Endodermal cell (in vitro differentiated cells): ENCODE measurements at regions not wholly inside any gene's neighbourhood (a gene's known extent, or its start where the extent isn't known, plus 50 kb on each side); places are given as distances from the start of the nearest gene placed in this dataset.

Experiments used
- DNase-seq: peaks from one replicate; pipeline ENCODE4 v3.0.0-alpha.2; 2017
- H3K27ac ChIP-seq: 2 replicates; pipeline ENCODE4 v1.5.1; 2013; ENCODE audit warnings: mild to moderate bottlenecking, low read depth, low read length, moderate library complexity
- H3K27me3 ChIP-seq: 2 replicates; pipeline ENCODE4 v1.6.1; 2013; ENCODE audit warnings: mild to moderate bottlenecking, low read length, moderate library complexity; ENCODE audit not compliant: insufficient read depth, control insufficient read depth, poor library complexity, severe bottlenecking
- H3K36me3 ChIP-seq: 2 replicates; pipeline ENCODE4 v1.7.0; 2013; ENCODE audit warnings: mild to moderate bottlenecking, low read length, moderate library complexity; ENCODE audit not compliant: control insufficient read depth, insufficient read depth
- H3K4me1 ChIP-seq: one replicate; pipeline ENCODE4 v1.7.0; 2013; ENCODE audit warnings: low read length; ENCODE audit not compliant: control insufficient read depth, insufficient read depth
- H3K4me3 ChIP-seq: 2 replicates; pipeline ENCODE4 v1.5.1; 2013; ENCODE audit warnings: mild to moderate bottlenecking, low read length, moderate library complexity
- H3K9ac ChIP-seq: 2 replicates; pipeline ENCODE4 v1.6.1; 2013; ENCODE audit warnings: mild to moderate bottlenecking, low read length, moderate library complexity; ENCODE audit not compliant: poor library complexity, severe bottlenecking; ENCODE audit errors: extremely low read depth
- H3K9me3 ChIP-seq: 2 replicates; pipeline ENCODE4 v1.6.1; 2013; ENCODE audit warnings: mild to moderate bottlenecking, low read length, moderate library complexity; ENCODE audit not compliant: control insufficient read depth
- H3K27ac Mint-ChIP-seq: 2 replicates; pipeline ENCODE4 v1.8.0; 2020; ENCODE audit warnings: mixed read lengths
- H3K27me3 Mint-ChIP-seq: 2 replicates; pipeline ENCODE4 v1.8.0; 2021; ENCODE audit warnings: mild to moderate bottlenecking, mixed read lengths; ENCODE audit not compliant: insufficient read depth
- H3K36me3 Mint-ChIP-seq: 2 replicates; pipeline ENCODE4 v1.8.0; 2020; ENCODE audit warnings: low read depth, mixed read lengths
- H3K4me1 Mint-ChIP-seq: 2 replicates; pipeline ENCODE4 v1.8.0; 2020; ENCODE audit warnings: mixed read lengths
- H3K4me3 Mint-ChIP-seq: 2 replicates; pipeline ENCODE4 v1.8.0; 2020; ENCODE audit warnings: mild to moderate bottlenecking, moderate library complexity, mixed read lengths
- H3K9me3 Mint-ChIP-seq: 2 replicates; pipeline ENCODE4 v1.8.0; 2020; ENCODE audit warnings: mild to moderate bottlenecking, mixed read lengths
- CTCF ChIP-seq: fragments of 200-600 bp; sonication (generic); conservative IDR thresholded peaks from 2 replicates; pipeline ENCODE4 v1.5.0; 2021; ENCODE audit warnings: antibody characterized with exemption, mild to moderate bottlenecking
- WGBS, 2 experiments: methylation state at CpG; one replicate each; pipeline versions ENCODE4 v1.1.5 to v1.1.7; 2013; ENCODE audit warnings: missing lambda C conversion rate in 2 of 2, mixed read lengths in 1 of 2; ENCODE audit not compliant: insufficient coverage in 1 of 2, insufficient read length in 1 of 2; 5-methylcytosine and 5-hydroxymethylcytosine counted together

- Mint-ChIP-seq H3K4me3 (no peak overlapping the region), H3K4me1 (no peaks in the 10 kb centered on the region), H3K27ac (no peak overlapping the region), H3K36me3 (peaks cover 2% of the 10 kb centered on the region), H3K27me3 (no peaks in the 10 kb centered on the region), H3K9me3 (peaks cover 22% of the 10 kb centered on the region)
- no peaks in the 10 kb centered on the region for H3K36me3 ChIP-seq
- peaks cover 21% of the 10 kb centered on the region for H3K9me3 ChIP-seq
- H3K27me3 ChIP-seq, result no peaks in the 10 kb centered on the region
- no peak overlapping the region for H3K9ac ChIP-seq
- DNase-seq, result no peak
- no peak for TF ChIP-seq CTCF
- no peak overlapping the region for H3K4me3 ChIP-seq
- 87 to 93% methylated on average over 2 to 3 of the region's 3 CpGs for WGBS, 2 experiments
- no peaks in the 10 kb centered on the region for H3K4me1 ChIP-seq
- no peak overlapping the region for H3K27ac ChIP-seq
Observed at GRCh38 chr12:75568801-75569200, 57.4 kb upstream of the KRR1 start.

DNA sequence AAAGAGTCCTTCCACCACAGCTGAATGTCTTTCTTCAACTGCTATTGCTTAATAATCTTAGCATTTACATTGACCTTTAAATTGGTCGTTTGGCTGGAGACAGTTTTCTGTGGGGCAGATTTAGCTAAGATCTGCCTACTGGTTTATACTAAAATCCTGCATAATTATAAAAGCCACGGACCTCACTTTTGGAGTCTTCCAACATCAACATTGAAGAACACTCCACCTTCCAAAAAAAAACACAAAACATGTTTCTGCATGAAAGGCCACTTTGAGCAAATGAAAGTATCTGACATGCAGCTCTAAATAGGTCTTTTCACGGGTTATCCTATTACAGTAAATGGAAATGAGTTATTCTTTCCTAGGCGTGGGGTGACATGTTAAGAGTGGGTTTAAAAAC, 57.0 kb upstream of the KRR1 start:
- peaks cover 22% of the 10 kb centered on the region for H3K9me3 Mint-ChIP-seq
- no peaks in the 10 kb centered on the region for H3K27me3 ChIP-seq
- no peaks in the 10 kb centered on the region for H3K4me1 Mint-ChIP-seq
- H3K4me3 ChIP-seq, result no peak overlapping the region
- no peak for DNase-seq
- peaks cover 21% of the 10 kb centered on the region for H3K9me3 ChIP-seq
- TF ChIP-seq CTCF, result no peak
- H3K4me3 Mint-ChIP-seq, result no peak overlapping the region
- H3K4me1 ChIP-seq, result no peaks in the 10 kb centered on the region
- H3K36me3 Mint-ChIP-seq, result peaks cover 2% of the 10 kb centered on the region
- no peaks in the 10 kb centered on the region for H3K27me3 Mint-ChIP-seq
- H3K9ac ChIP-seq, result no peak overlapping the region
- H3K27ac ChIP-seq, result no peak overlapping the region
- WGBS, 2 experiments, result 90 to 93% methylated on average over 2 to 4 of the region's 4 CpGs
- no peak overlapping the region for H3K27ac Mint-ChIP-seq
- no peaks in the 10 kb centered on the region for H3K36me3 ChIP-seq

DNA sequence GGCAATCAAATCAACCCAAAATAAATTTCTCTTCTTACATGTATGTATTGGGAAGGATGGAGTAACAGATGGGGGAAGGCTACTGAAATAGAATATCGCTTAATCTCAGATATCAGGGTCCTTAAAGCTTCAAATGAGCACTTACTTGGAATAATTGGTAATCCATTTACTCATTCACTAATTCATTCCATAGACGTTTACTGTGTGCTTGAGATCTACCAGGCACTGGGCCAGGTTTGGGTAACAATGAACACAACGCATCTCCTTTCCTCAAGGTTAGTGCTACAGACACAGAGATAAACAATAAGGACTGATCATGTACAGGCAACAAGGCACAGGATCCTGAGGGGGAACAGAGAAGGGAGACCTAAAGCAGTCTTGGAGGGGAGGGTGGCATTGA, 54.4 kb upstream of the KRR1 start:
- TF ChIP-seq CTCF, result no peak
- no peaks in the 10 kb centered on the region for H3K27me3 Mint-ChIP-seq
- no peak overlapping the region for H3K4me3 Mint-ChIP-seq
- no peak for DNase-seq
- Histone ChIP-seq H3K27me3 (no peaks in the 10 kb centered on the region), H3K9me3 (peaks cover 21% of the 10 kb centered on the region), H3K9ac (no peak overlapping the region), H3K4me1 (no peaks in the 10 kb centered on the region), H3K36me3 (no peaks in the 10 kb centered on the region), H3K4me3 (peak overlapping the region; percentile 15), H3K27ac (no peak overlapping the region)
- H3K9me3 Mint-ChIP-seq, result peaks cover 22% of the 10 kb centered on the region
- H3K4me1 Mint-ChIP-seq, result no peaks in the 10 kb centered on the region
- H3K36me3 Mint-ChIP-seq, result peaks cover 2% of the 10 kb centered on the region
- H3K27ac Mint-ChIP-seq, result no peak overlapping the region
- WGBS, 2 experiments, result 94 to 100% methylated on average over 2 to 3 of the region's 3 CpGs
